ENCODE measurements at regions not wholly inside any gene's neighbourhood (a gene's known extent, or its start where the extent isn't known, plus 50 kb on each side); places are given as distances from the start of the nearest gene placed in this dataset.

GRCh38 chr2:67532387-67532786 lies 135.3 kb downstream of the ETAA1 start:
- Histone ChIP-seq H3K27ac (ENCODE audit: low read length) (no peak overlapping the region), H3K4me1 (ENCODE audit: insufficient read depth, low read length) (no peaks in the 10 kb centered on the region), H3K27me3 (ENCODE audit: insufficient read depth, low read length, poor library complexity) (no peaks in the 10 kb centered on the region), H3K4me2 (ENCODE audit: insufficient read depth, low read length) (no peak overlapping the region), H3K4me3 (ENCODE audit: low read depth in 1 of 2, low read length in 2 of 2) (no peak overlapping the region), H3K36me3 (ENCODE audit: insufficient read depth, low read length) (no peaks in the 10 kb centered on the region), H3K9me3 (ENCODE audit: insufficient read depth, low read length, severe bottlenecking) (no peaks in the 10 kb centered on the region), H3K79me2 (ENCODE audit: insufficient read depth, low read length) (no peaks in the 10 kb centered on the region), H2AFZ (ENCODE audit: low read depth, low read length) (no peak overlapping the region), H4K20me1 (ENCODE audit: insufficient read depth, low read length) (no peaks in the 10 kb centered on the region), H3K9ac (ENCODE audit: low read depth, low read length) (no peak overlapping the region)
- DNase-seq (no peak), ATAC-seq (ENCODE audit: insufficient read depth, low read depth) (no peak)
- TF ChIP-seq, protein P1, sequence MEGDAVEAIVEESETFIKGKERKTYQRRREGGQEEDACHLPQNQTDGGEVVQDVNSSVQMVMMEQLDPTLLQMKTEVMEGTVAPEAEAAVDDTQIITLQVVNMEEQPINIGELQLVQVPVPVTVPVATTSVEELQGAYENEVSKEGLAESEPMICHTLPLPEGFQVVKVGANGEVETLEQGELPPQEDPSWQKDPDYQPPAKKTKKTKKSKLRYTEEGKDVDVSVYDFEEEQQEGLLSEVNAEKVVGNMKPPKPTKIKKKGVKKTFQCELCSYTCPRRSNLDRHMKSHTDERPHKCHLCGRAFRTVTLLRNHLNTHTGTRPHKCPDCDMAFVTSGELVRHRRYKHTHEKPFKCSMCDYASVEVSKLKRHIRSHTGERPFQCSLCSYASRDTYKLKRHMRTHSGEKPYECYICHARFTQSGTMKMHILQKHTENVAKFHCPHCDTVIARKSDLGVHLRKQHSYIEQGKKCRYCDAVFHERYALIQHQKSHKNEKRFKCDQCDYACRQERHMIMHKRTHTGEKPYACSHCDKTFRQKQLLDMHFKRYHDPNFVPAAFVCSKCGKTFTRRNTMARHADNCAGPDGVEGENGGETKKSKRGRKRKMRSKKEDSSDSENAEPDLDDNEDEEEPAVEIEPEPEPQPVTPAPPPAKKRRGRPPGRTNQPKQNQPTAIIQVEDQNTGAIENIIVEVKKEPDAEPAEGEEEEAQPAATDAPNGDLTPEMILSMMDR (IDR thresholded peaks at IDR 0.05; ENCODE audit: borderline replicate concordance, extremely low read depth, low read length, poor library complexity, severe bottlenecking) = no peak
- no peak for TF ChIP-seq EZH2 (IDR thresholded peaks at IDR 0.05; ENCODE audit: borderline replicate concordance, low read depth, low read length, severe bottlenecking)

GRCh38 chr2:67534745-67535144 lies 137.6 kb downstream of the ETAA1 start:
- no peak overlapping the region for H3K4me2 ChIP-seq (ENCODE audit: insufficient read depth, low read length)
- no peak for TF ChIP-seq EZH2 (IDR thresholded peaks at IDR 0.05; ENCODE audit: borderline replicate concordance, low read depth, low read length, severe bottlenecking)
- TF ChIP-seq, protein P1 (IDR thresholded peaks at IDR 0.05; ENCODE audit: borderline replicate concordance, extremely low read depth, low read length, poor library complexity, severe bottlenecking) = no peak
- no peaks in the 10 kb centered on the region for H4K20me1 ChIP-seq (ENCODE audit: insufficient read depth, low read length)
- H2AFZ ChIP-seq (ENCODE audit: low read depth, low read length) = no peak overlapping the region
- no peaks in the 10 kb centered on the region for H3K4me1 ChIP-seq (ENCODE audit: insufficient read depth, low read length)
- no peaks in the 10 kb centered on the region for H3K79me2 ChIP-seq (ENCODE audit: insufficient read depth, low read length)
- DNase-seq (no peak), ATAC-seq (ENCODE audit: insufficient read depth, low read depth) (no peak)
- H3K27ac ChIP-seq (ENCODE audit: low read length) = no peak overlapping the region
- H3K9ac ChIP-seq (ENCODE audit: low read depth, low read length) = no peak overlapping the region
- no peaks in the 10 kb centered on the region for H3K27me3 ChIP-seq (ENCODE audit: insufficient read depth, low read length, poor library complexity)
- H3K4me3 ChIP-seq (ENCODE audit: low read depth in 1 of 2, low read length in 2 of 2) = no peak overlapping the region
- H3K9me3 ChIP-seq (ENCODE audit: insufficient read depth, low read length, severe bottlenecking) = no peaks in the 10 kb centered on the region
- H3K36me3 ChIP-seq (ENCODE audit: insufficient read depth, low read length) = no peaks in the 10 kb centered on the region

- H3K9me3 ChIP-seq (ENCODE audit: insufficient read depth, low read length, severe bottlenecking) = peaks cover 2% of the 10 kb centered on the region
- H3K4me3 ChIP-seq (ENCODE audit: low read depth in 1 of 2, low read length in 2 of 2) = no peak overlapping the region
- TF ChIP-seq EZH2 (IDR thresholded peaks at IDR 0.05; ENCODE audit: borderline replicate concordance, low read depth, low read length, severe bottlenecking) = no peak
- TF ChIP-seq, protein P1 (IDR thresholded peaks at IDR 0.05; ENCODE audit: borderline replicate concordance, extremely low read depth, low read length, poor library complexity, severe bottlenecking) = no peak
Observed at GRCh38 chr2:67540962-67541361, 143.8 kb downstream of the ETAA1 start.

GRCh38 chr2:67544286-67544685 lies 147.2 kb downstream of the ETAA1 start:
- DNase-seq = no peak
- no peaks in the 10 kb centered on the region for H3K36me3 ChIP-seq (ENCODE audit: insufficient read depth, low read length)
- peaks cover 2% of the 10 kb centered on the region for H3K9me3 ChIP-seq (ENCODE audit: insufficient read depth, low read length, severe bottlenecking)
- H2AFZ ChIP-seq (ENCODE audit: low read depth, low read length) = no peak overlapping the region
- no peaks in the 10 kb centered on the region for H3K79me2 ChIP-seq (ENCODE audit: insufficient read depth, low read length)
- H3K4me2 ChIP-seq (ENCODE audit: insufficient read depth, low read length) = no peak overlapping the region
- no peak for TF ChIP-seq EZH2 (IDR thresholded peaks at IDR 0.05; ENCODE audit: borderline replicate concordance, low read depth, low read length, severe bottlenecking)
- no peak overlapping the region for H3K4me3 ChIP-seq (ENCODE audit: low read depth in 1 of 2, low read length in 2 of 2)
- H3K9ac ChIP-seq (ENCODE audit: low read depth, low read length) = no peak overlapping the region
- H3K27ac ChIP-seq (ENCODE audit: low read length) = no peak overlapping the region
- no peaks in the 10 kb centered on the region for H3K27me3 ChIP-seq (ENCODE audit: insufficient read depth, low read length, poor library complexity)
- no peaks in the 10 kb centered on the region for H3K4me1 ChIP-seq (ENCODE audit: insufficient read depth, low read length)
- no peaks in the 10 kb centered on the region for H4K20me1 ChIP-seq (ENCODE audit: insufficient read depth, low read length)
- ATAC-seq (ENCODE audit: insufficient read depth, low read depth) = no peak

More at GRCh38 chr2:67540962-67541361, 143.8 kb downstream of the ETAA1 start:
- no peak overlapping the region for H3K9ac ChIP-seq (ENCODE audit: low read depth, low read length)
- DNase-seq = no peak
- H3K27me3 ChIP-seq (ENCODE audit: insufficient read depth, low read length, poor library complexity) = no peaks in the 10 kb centered on the region
- H3K79me2 ChIP-seq (ENCODE audit: insufficient read depth, low read length) = no peaks in the 10 kb centered on the region
- H3K4me1 ChIP-seq (ENCODE audit: insufficient read depth, low read length) = no peaks in the 10 kb centered on the region
- no peak overlapping the region for H2AFZ ChIP-seq (ENCODE audit: low read depth, low read length)
- H3K36me3 ChIP-seq (ENCODE audit: insufficient read depth, low read length) = no peaks in the 10 kb centered on the region
- H4K20me1 ChIP-seq (ENCODE audit: insufficient read depth, low read length) = no peaks in the 10 kb centered on the region
- no peak overlapping the region for H3K27ac ChIP-seq (ENCODE audit: low read length)
- ATAC-seq (ENCODE audit: insufficient read depth, low read depth) = no peak
- H3K4me2 ChIP-seq (ENCODE audit: insufficient read depth, low read length) = no peak overlapping the region

Measured in DND-41 (cell line).